Body of pancreas (tissue), 4 donors: ENCODE measurements at regions not wholly inside any gene's neighbourhood (a gene's known extent, or its start where the extent isn't known, plus 50 kb on each side); places are given as distances from the start of the nearest gene placed in this dataset.

ENCODE experiments used
- ATAC-seq: fragments of 150-250 bp; one replicate; pipeline ENCODE4 v1.9.1; 2016
- DNase-seq, 4 donors: peaks; one replicate each; pipeline ENCODE4 v3.0.0-alpha.2; 2019
- H3K27ac ChIP-seq, 4 donors: fragments of 200-600 bp; sonication (generic); 1 replicate in 3 of 4; 2 replicates in 1 of 4; pipeline versions ENCODE4 v1.5.1 to v1.6.1; 2016 to 2019; ENCODE audit warnings: mild to moderate bottlenecking in 1 of 4, mixed read lengths in 1 of 4, moderate library complexity in 1 of 4
- H3K27me3 ChIP-seq, 2 donors: fragments of 200-600 bp; sonication (generic); one replicate each; pipeline ENCODE4 v1.6.0; 2016; ENCODE audit warnings: mild to moderate bottlenecking in 1 of 2
- H3K36me3 ChIP-seq, 2 donors: fragments of 200-600 bp; sonication (generic); replicated peaks in 1 of 2; 2 replicates each; pipeline ENCODE4 v1.5.1; 2016; ENCODE audit warnings: low read depth in 2 of 2; ENCODE audit not compliant: insufficient read depth in 1 of 2
- H3K4me1 ChIP-seq: fragments of 200-600 bp; sonication (generic); one replicate; pipeline ENCODE4 v1.6.0; 2016
- H3K4me3 ChIP-seq, 2 donors: fragments of 200-600 bp; sonication (generic); 1 replicate in 1 of 2; 2 replicates in 1 of 2; pipeline ENCODE4 v1.5.1; 2016 to 2019
- H3K9me3 ChIP-seq, 3 donors: fragments of 200-600 bp; sonication (generic); 1 replicate in 2 of 3; 2 replicates in 1 of 3; pipeline ENCODE4 v1.5.1; 2016
- CTCF ChIP-seq, 7 experiments: fragments of 450-650 bp in 4 of 7; fragments of 200-600 bp in 3 of 7; sonication (generic) in 3 of 7; IDR thresholded peaks; one replicate each; pipeline ENCODE4 v1.5.1; 2016 to 2019; ENCODE audit warnings: antibody characterized with exemption in 7 of 7
- POLR2A ChIP-seq, 3 donors: fragments of 450-650 bp; IDR thresholded peaks; one replicate each; pipeline ENCODE4 v1.6.1; 2016; ENCODE audit warnings: antibody characterized with exemption in 3 of 3, mild to moderate bottlenecking in 2 of 3
- WGBS, 2 donors: methylation state at CpG; one replicate each; pipeline ENCODE4 v1.1.5; 2017; 5-methylcytosine and 5-hydroxymethylcytosine counted together
- intact Hi-C: fragments of 100-400 bp; cut with DNase I; formaldehyde crosslinking; loops from one replicate; pipeline ENCODE4 v1.15.1; 2023

GRCh38 chr6:137983269-137983668 lies 116.2 kb downstream of the TNFAIP3 start:
- TF ChIP-seq CTCF (IDR thresholded peaks at IDR 0.05) (no peak), POLR2A (IDR thresholded peaks at IDR 0.05) (no peak)
- Histone ChIP-seq H3K27me3 (no peaks in the 10 kb centered on the region), H3K9me3 (no peaks in the 10 kb centered on the region), H3K27ac (no peak overlapping the region), H3K4me1 (no peaks in the 10 kb centered on the region), H3K36me3 (no peaks in the 10 kb centered on the region), H3K4me3 (no peak overlapping the region)
- intact Hi-C loops: no loop called here
- WGBS, 2 donors: 75 to 83% methylated on average over 5 of the region's 5 CpGs
- ATAC-seq: no peak
- no peak for DNase-seq

- no peaks in the 10 kb centered on the region for H3K4me1 ChIP-seq
- no peaks in the 10 kb centered on the region for H3K36me3 ChIP-seq
- H3K27me3 ChIP-seq: no peaks in the 10 kb centered on the region
- no peak for DNase-seq
- WGBS, 2 donors: 74% methylated on average over 4 of the region's 4 CpGs
- no peak overlapping the region for H3K4me3 ChIP-seq
- no peak for ATAC-seq
- H3K27ac ChIP-seq: no peak overlapping the region
- no peaks in the 10 kb centered on the region for H3K9me3 ChIP-seq
- intact Hi-C loops: no loop called here
- TF ChIP-seq CTCF (IDR thresholded peaks at IDR 0.05) (no peak), POLR2A (IDR thresholded peaks at IDR 0.05) (no peak)
Measured at GRCh38 chr6:137989664-137990063, 117.6 kb downstream of the PERP start.

GRCh38 chr6:137995371-137995770 lies 111.8 kb downstream of the PERP start:
- Histone ChIP-seq H3K9me3 (no peaks in the 10 kb centered on the region), H3K36me3 (no peaks in the 10 kb centered on the region), H3K27me3 (no peaks in the 10 kb centered on the region), H3K4me3 (no peak overlapping the region), H3K4me1 (no peaks in the 10 kb centered on the region), H3K27ac (no peak overlapping the region)
- no peak for TF ChIP-seq CTCF (IDR thresholded peaks at IDR 0.05)
- TF ChIP-seq POLR2A (IDR thresholded peaks at IDR 0.05): no peak
- intact Hi-C loops: no loop called here
- ATAC-seq (no peak), DNase-seq (no peak)
- 50 to 67% methylated on average over 1 of the region's 1 CpG for WGBS, 2 donors

- DNase-seq (no peak), ATAC-seq (no peak)
- Histone ChIP-seq H3K4me1 (no peaks in the 10 kb centered on the region), H3K9me3 (no peaks in the 10 kb centered on the region), H3K27ac (no peak overlapping the region), H3K36me3 (no peaks in the 10 kb centered on the region), H3K27me3 (no peaks in the 10 kb centered on the region), H3K4me3 (no peak overlapping the region)
- no peak for TF ChIP-seq POLR2A (IDR thresholded peaks at IDR 0.05)
- TF ChIP-seq CTCF (IDR thresholded peaks at IDR 0.05): no peak
- intact Hi-C loops: no loop called here
- 51 to 66% methylated on average over 4 of the region's 4 CpGs for WGBS, 2 donors
Measured at GRCh38 chr6:137998461-137999019, 108.7 kb downstream of the PERP start.

- DNase-seq (no peak), ATAC-seq (no peak)
- no peaks in the 10 kb centered on the region for H3K27me3 ChIP-seq
- 53 to 54% methylated on average over 5 of the region's 5 CpGs for WGBS, 2 donors
- no peaks in the 10 kb centered on the region for H3K9me3 ChIP-seq
- no peaks in the 10 kb centered on the region for H3K4me1 ChIP-seq
- H3K4me3 ChIP-seq: no peak overlapping the region
- no peak overlapping the region for H3K27ac ChIP-seq
- intact Hi-C loops: loop anchor here (5.0 to 10.0 kb wide), 2 partner anchors 112 to 285 kb away; no protein-coding TSS in a partner anchor
- TF ChIP-seq POLR2A (IDR thresholded peaks at IDR 0.05): no peak
- no peak for TF ChIP-seq CTCF (IDR thresholded peaks at IDR 0.05)
- H3K36me3 ChIP-seq: no peaks in the 10 kb centered on the region
Measured at GRCh38 chr6:137999815-138000214, 107.4 kb downstream of the PERP start.
